ENCODE measurements at regions not wholly inside any gene's neighbourhood (a gene's known extent, or its start where the extent isn't known, plus 50 kb on each side); places are given as distances from the start of the nearest gene placed in this dataset.

DNA sequence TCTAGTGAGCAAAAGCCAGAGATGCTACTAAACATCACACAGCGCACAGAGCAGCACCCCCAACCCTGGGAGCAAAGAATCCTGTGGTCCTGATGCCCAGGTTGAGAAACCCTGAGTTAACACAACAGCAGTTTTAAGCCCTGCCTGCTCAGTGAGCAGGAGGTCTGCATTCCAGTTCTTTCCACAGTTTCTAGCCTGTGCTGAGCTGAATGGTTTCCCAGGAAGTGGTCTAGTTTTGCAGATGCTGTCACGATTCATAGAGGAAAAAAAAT, 171.1 kb upstream of the PROK2 start:
- TF ChIP-seq CTCF (IDR thresholded peaks at IDR 0.05) (no peak), NFIC (IDR thresholded peaks at IDR 0.05; ENCODE audit: borderline replicate concordance) (no peak)
